Smooth muscle cell (in vitro differentiated cells): ENCODE measurements at regions not wholly inside any gene's neighbourhood (a gene's known extent, or its start where the extent isn't known, plus 50 kb on each side); places are given as distances from the start of the nearest gene placed in this dataset.

ENCODE experiments used
- DNase-seq: peaks from one replicate; lab custom pipeline; 2025; ENCODE audit not compliant: unreplicated experiment; lab: John Stamatoyannopoulos, UW
- H2AFZ ChIP-seq: fragments of 200-600 bp; sonication (generic); 2 replicates; pipeline ENCODE4 v1.6.0; 2016; ENCODE audit warnings: antibody characterized with exemption, low read depth, mild to moderate bottlenecking
- H3F3A ChIP-seq: fragments of 200-600 bp; sonication (generic); 2 replicates; pipeline ENCODE4 v1.6.0; 2017; ENCODE audit warnings: antibody characterized with exemption, low read depth
- H3K27ac ChIP-seq: fragments of 200-600 bp; sonication (generic); 2 replicates; pipeline ENCODE4 v1.5.1; 2016; ENCODE audit warnings: low read depth, mild to moderate bottlenecking
- H3K27me3 ChIP-seq: fragments of 200-600 bp; sonication (generic); 2 replicates; pipeline ENCODE4 v1.6.1; 2016; ENCODE audit warnings: low read depth, mild to moderate bottlenecking
- H3K36me3 ChIP-seq: fragments of 200-600 bp; sonication (generic); 2 replicates; pipeline ENCODE4 v1.5.1; 2016; ENCODE audit warnings: low read depth
- H3K4me1 ChIP-seq: fragments of 200-600 bp; sonication (generic); 2 replicates; pipeline ENCODE4 v1.5.1; 2016; ENCODE audit warnings: low read depth
- H3K4me2 ChIP-seq: fragments of 200-600 bp; sonication (generic); 2 replicates; pipeline ENCODE4 v1.6.0; 2016; ENCODE audit warnings: mild to moderate bottlenecking
- H3K4me3 ChIP-seq: fragments of 200-600 bp; sonication (generic); 2 replicates; pipeline ENCODE4 v1.5.1; 2016; ENCODE audit warnings: mild to moderate bottlenecking
- H3K79me2 ChIP-seq: fragments of 200-600 bp; sonication (generic); 2 replicates; pipeline ENCODE4 v1.6.0; 2016; ENCODE audit warnings: low read depth, mild to moderate bottlenecking
- H3K9ac ChIP-seq: fragments of 200-600 bp; sonication (generic); 2 replicates; pipeline ENCODE4 v1.6.0; 2016; ENCODE audit warnings: low read depth
- H3K9me3 ChIP-seq: fragments of 200-600 bp; sonication (generic); replicated peaks from 2 replicates; pipeline ENCODE4 v1.5.1; 2016; ENCODE audit warnings: low read depth
- H4K20me1 ChIP-seq: fragments of 200-600 bp; sonication (generic); 2 replicates; pipeline ENCODE4 v1.6.0; 2016; ENCODE audit warnings: low read depth
- CTCF ChIP-seq: fragments of 200-600 bp; sonication (generic); IDR thresholded peaks from 2 replicates; pipeline ENCODE4 v1.5.1; 2017; ENCODE audit warnings: borderline replicate concordance, mild to moderate bottlenecking, antibody characterized with exemption; ENCODE audit not compliant: insufficient read depth, poor library complexity, severe bottlenecking
- WGBS: methylation state at CpG from one replicate; pipeline ENCODE4 v1.1.7; 2016; ENCODE audit warnings: low lambda C conversion rate; 5-methylcytosine and 5-hydroxymethylcytosine counted together

- Histone ChIP-seq H3K4me1 (no peaks in the 10 kb centered on the region), H4K20me1 (no peaks in the 10 kb centered on the region), H3K27ac (no peak overlapping the region), H3K36me3 (no peaks in the 10 kb centered on the region), H3K9ac (no peak overlapping the region), H3K4me2 (no peak overlapping the region), H3K79me2 (no peaks in the 10 kb centered on the region), H2AFZ (no peak overlapping the region), H3K9me3 (no peaks in the 10 kb centered on the region), H3K27me3 (no peaks in the 10 kb centered on the region), H3F3A (no peaks in the 10 kb centered on the region), H3K4me3 (no peak overlapping the region)
- 94% methylated on average over 1 of the region's 1 CpG for WGBS
- no peak for TF ChIP-seq CTCF
- DNase-seq: no peak
These were observed 57.9 kb upstream of the CNOT2 start for GRCh38 chr12:70185301-70185700.

- 100% methylated on average over 3 of the region's 3 CpGs for WGBS
These were observed 56.8 kb upstream of the CNOT2 start for GRCh38 chr12:70186436-70186835.

GRCh38 chr12:70190262-70191010 is 52.8 kb upstream of the CNOT2 start:
- Histone ChIP-seq H2AFZ (no peak overlapping the region), H3K36me3 (no peaks in the 10 kb centered on the region), H3K27me3 (no peaks in the 10 kb centered on the region), H3K9me3 (no peaks in the 10 kb centered on the region), H3K4me3 (no peak overlapping the region), H3F3A (no peaks in the 10 kb centered on the region), H3K79me2 (no peaks in the 10 kb centered on the region), H3K4me2 (peak overlapping the region; percentile 35), H3K27ac (peak overlapping the region; percentile 64), H4K20me1 (no peaks in the 10 kb centered on the region), H3K4me1 (no peaks in the 10 kb centered on the region), H3K9ac (no peak overlapping the region)
- WGBS: 61% methylated on average over 1 of the region's 1 CpG
- no peak for DNase-seq
- TF ChIP-seq CTCF: no peak

More at GRCh38 chr12:70186436-70186835, 56.8 kb upstream of the CNOT2 start:
- Histone ChIP-seq H3K27ac (no peak overlapping the region), H2AFZ (no peak overlapping the region), H3K4me3 (no peak overlapping the region), H3K27me3 (no peaks in the 10 kb centered on the region), H3K9ac (no peak overlapping the region), H3K4me2 (no peak overlapping the region), H3F3A (no peaks in the 10 kb centered on the region), H3K4me1 (no peaks in the 10 kb centered on the region), H3K79me2 (no peaks in the 10 kb centered on the region), H3K9me3 (no peaks in the 10 kb centered on the region), H3K36me3 (no peaks in the 10 kb centered on the region), H4K20me1 (no peaks in the 10 kb centered on the region)
- DNase-seq: no peak
- no peak for TF ChIP-seq CTCF
